A673 (cell line): ENCODE measurements at regions not wholly inside any gene's neighbourhood (a gene's known extent, or its start where the extent isn't known, plus 50 kb on each side); places are given as distances from the start of the nearest gene placed in this dataset.

Experiments used
- BruUV-seq: library from RNA; stranded (reverse); fragments of 400-500 nt; replicated peaks from 2 replicates; lab custom pipeline; 2021; lab: Mats Ljungman, UMichigan
- CTCF ChIA-PET: fragments of 300-600 bp; sonication (Branson Sonifier 250); formaldehyde crosslinking; loops from one replicate; lab custom pipeline; 2022; ENCODE audit warnings: antibody characterized with exemption; lab: Charles Lee
- POLR2A ChIA-PET: fragments of 300-600 bp; sonication (Branson Sonifier 250); formaldehyde crosslinking; loops from one replicate; lab custom pipeline; 2022; ENCODE audit warnings: antibody characterized with exemption; ENCODE audit not compliant: low non-redundant PET; lab: Charles Lee
- DNase-seq: peaks from one replicate; pipeline ENCODE4 v3.0.0-alpha.2; 2015; ENCODE audit warnings: low spot score
- H3K27ac ChIP-seq: fragments of 200-600 bp; sonication (generic); 2 replicates; pipeline ENCODE4 v1.5.1; 2016; ENCODE audit warnings: mixed run types, low read depth, mild to moderate bottlenecking, mixed read lengths, antibody characterized with exemption, low read length; ENCODE audit not compliant: poor library complexity, severe bottlenecking
- H3K27me3 ChIP-seq: fragments of 200-600 bp; sonication (generic); replicated peaks from 2 replicates; pipeline ENCODE4 v1.6.1; 2017; ENCODE audit warnings: mixed run types, low read depth, mild to moderate bottlenecking, mixed read lengths, antibody characterized with exemption, low read length; ENCODE audit not compliant: insufficient read depth, poor library complexity
- H3K36me3 ChIP-seq: fragments of 200-600 bp; sonication (generic); 2 replicates; pipeline ENCODE4 v1.6.1; 2016; ENCODE audit warnings: mixed run types, mild to moderate bottlenecking, mixed read lengths, antibody characterized with exemption, low read length; ENCODE audit not compliant: insufficient read depth, poor library complexity, severe bottlenecking
- H3K4me1 ChIP-seq: fragments of 200-600 bp; sonication (generic); 2 replicates; pipeline ENCODE4 v1.6.1; 2017; ENCODE audit warnings: mixed run types, mild to moderate bottlenecking, mixed read lengths, antibody characterized with exemption, low read length; ENCODE audit not compliant: insufficient read depth, poor library complexity, severe bottlenecking
- H3K4me3 ChIP-seq: fragments of 200-600 bp; sonication (generic); 2 replicates; pipeline ENCODE4 v1.5.1; 2016; ENCODE audit warnings: low read depth, mixed run types, mild to moderate bottlenecking, mixed read lengths, low read length; ENCODE audit not compliant: poor library complexity, severe bottlenecking
- H3K9me3 ChIP-seq: fragments of 200-600 bp; sonication (generic); 2 replicates; pipeline ENCODE4 v1.6.1; 2016; ENCODE audit warnings: mixed run types, low read depth, mild to moderate bottlenecking, mixed read lengths, antibody characterized with exemption, low read length; ENCODE audit not compliant: poor library complexity, severe bottlenecking
- EZH2 ChIP-seq: fragments of 200-600 bp; sonication (generic); IDR thresholded peaks from 2 replicates; pipeline ENCODE4 v1.6.1; 2017; ENCODE audit warnings: borderline replicate concordance, low read depth, mild to moderate bottlenecking, mixed read lengths, antibody characterized with exemption, low read length; ENCODE audit not compliant: poor library complexity, severe bottlenecking
- intact Hi-C: fragments of 100-400 bp; cut with micrococcal nuclease; formaldehyde crosslinking; loops from one replicate; pipeline ENCODE4 v1.10.0; 2022; ENCODE audit not compliant: unreplicated experiment
- TF ChIP-seq, protein P1 (sequence below): fragments of 300-800, 200-600 bp; sonication (generic); conservative IDR thresholded peaks from 2 replicates; pipeline ENCODE4 v1.5.1; 2017; ENCODE audit warnings: low read depth, mild to moderate bottlenecking, antibody characterized with exemption, low read length, moderate library complexity, mixed read lengths

- no TSS peak for BruUV-seq
- Histone ChIP-seq H3K4me1 (peaks cover 7% of the 10 kb centered on the region), H3K27me3 (no peaks in the 10 kb centered on the region), H3K4me3 (no peak overlapping the region), H3K27ac (no peak overlapping the region), H3K9me3 (no peaks in the 10 kb centered on the region), H3K36me3 (no peaks in the 10 kb centered on the region)
- no peak for DNase-seq
- POLR2A ChIA-PET, result no interaction called here
- intact Hi-C loops, result no loop called here
- CTCF ChIA-PET, result no interaction called here
- TF ChIP-seq, protein P1, sequence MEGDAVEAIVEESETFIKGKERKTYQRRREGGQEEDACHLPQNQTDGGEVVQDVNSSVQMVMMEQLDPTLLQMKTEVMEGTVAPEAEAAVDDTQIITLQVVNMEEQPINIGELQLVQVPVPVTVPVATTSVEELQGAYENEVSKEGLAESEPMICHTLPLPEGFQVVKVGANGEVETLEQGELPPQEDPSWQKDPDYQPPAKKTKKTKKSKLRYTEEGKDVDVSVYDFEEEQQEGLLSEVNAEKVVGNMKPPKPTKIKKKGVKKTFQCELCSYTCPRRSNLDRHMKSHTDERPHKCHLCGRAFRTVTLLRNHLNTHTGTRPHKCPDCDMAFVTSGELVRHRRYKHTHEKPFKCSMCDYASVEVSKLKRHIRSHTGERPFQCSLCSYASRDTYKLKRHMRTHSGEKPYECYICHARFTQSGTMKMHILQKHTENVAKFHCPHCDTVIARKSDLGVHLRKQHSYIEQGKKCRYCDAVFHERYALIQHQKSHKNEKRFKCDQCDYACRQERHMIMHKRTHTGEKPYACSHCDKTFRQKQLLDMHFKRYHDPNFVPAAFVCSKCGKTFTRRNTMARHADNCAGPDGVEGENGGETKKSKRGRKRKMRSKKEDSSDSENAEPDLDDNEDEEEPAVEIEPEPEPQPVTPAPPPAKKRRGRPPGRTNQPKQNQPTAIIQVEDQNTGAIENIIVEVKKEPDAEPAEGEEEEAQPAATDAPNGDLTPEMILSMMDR, result no peak
- no peak for TF ChIP-seq EZH2
Observed at GRCh38 chr16:65515193-65515592, 393.3 kb upstream of the CDH11 start.

GRCh38 chr16:65510850-65511249, 389.0 kb upstream of the CDH11 start:
- no TSS peak for BruUV-seq
- H3K4me3 ChIP-seq, result no peak overlapping the region
- TF ChIP-seq EZH2, result no peak
- TF ChIP-seq, protein P1, result no peak
- no peaks in the 10 kb centered on the region for H3K27me3 ChIP-seq
- no peak overlapping the region for H3K27ac ChIP-seq
- intact Hi-C loops, result no loop called here
- POLR2A ChIA-PET, result no interaction called here
- CTCF ChIA-PET, result no interaction called here
- peaks cover 18% of the 10 kb centered on the region for H3K4me1 ChIP-seq
- no peak for DNase-seq
- H3K9me3 ChIP-seq, result no peaks in the 10 kb centered on the region
- no peaks in the 10 kb centered on the region for H3K36me3 ChIP-seq

- POLR2A ChIA-PET, result no interaction called here
- peak; percentile 28 for DNase-seq
Observed at GRCh38 chr16:65510241-65510640, 388.4 kb upstream of the CDH11 start.

More at GRCh38 chr16:65510241-65510640, 388.4 kb upstream of the CDH11 start:
- BruUV-seq, result no TSS peak
- TF ChIP-seq EZH2, result no peak
- TF ChIP-seq, protein P1, result no peak
- Histone ChIP-seq H3K4me1 (peaks cover 18% of the 10 kb centered on the region), H3K27ac (no peak overlapping the region), H3K36me3 (no peaks in the 10 kb centered on the region), H3K27me3 (no peaks in the 10 kb centered on the region), H3K9me3 (no peaks in the 10 kb centered on the region), H3K4me3 (no peak overlapping the region)
- CTCF ChIA-PET, result no interaction called here
- intact Hi-C loops, result no loop called here
